H9 (cell line): ENCODE measurements at regions not wholly inside any gene's neighbourhood (a gene's known extent, or its start where the extent isn't known, plus 50 kb on each side); places are given as distances from the start of the nearest gene placed in this dataset.

Source experiments
- DNase-seq: peaks from one replicate; pipeline ENCODE4 v3.0.0-alpha.2; 2017
- H2AFZ ChIP-seq: one replicate; pipeline ENCODE4 v1.6.1; 2013; ENCODE audit warnings: mild to moderate bottlenecking, low read length, control low read depth, moderate library complexity
- H2AK5ac ChIP-seq: 2 replicates; pipeline ENCODE4 v1.6.1; 2013; ENCODE audit warnings: low read length, control low read depth, mixed read lengths; ENCODE audit not compliant: insufficient read length
- H2BK120ac ChIP-seq: one replicate; pipeline ENCODE4 v1.6.1; 2013; ENCODE audit warnings: low read depth, mild to moderate bottlenecking, low read length, control low read depth, inconsistent platforms; ENCODE audit not compliant: poor library complexity, severe bottlenecking
- H2BK12ac ChIP-seq: 2 replicates; pipeline ENCODE4 v1.6.1; 2013; ENCODE audit warnings: low read length, control low read depth, mixed read lengths, low read depth; ENCODE audit not compliant: insufficient read length
- H2BK15ac ChIP-seq: 2 replicates; pipeline ENCODE4 v1.6.1; 2013; ENCODE audit warnings: low read depth, low read length, control low read depth
- H2BK20ac ChIP-seq: one replicate; pipeline ENCODE4 v1.6.1; 2013; ENCODE audit warnings: low read depth, mild to moderate bottlenecking, low read length, control low read depth, inconsistent platforms; ENCODE audit not compliant: poor library complexity, severe bottlenecking
- H2BK5ac ChIP-seq: 2 replicates; pipeline ENCODE4 v1.6.1; 2013; ENCODE audit warnings: low read length, control low read depth, mixed read lengths; ENCODE audit not compliant: insufficient read length
- H3K14ac ChIP-seq: 2 replicates; pipeline ENCODE4 v1.6.1; 2013; ENCODE audit warnings: low read length, control low read depth; ENCODE audit not compliant: insufficient read depth
- H3K18ac ChIP-seq: 2 replicates; pipeline ENCODE4 v1.6.1; 2013; ENCODE audit warnings: low read depth, mild to moderate bottlenecking, mixed read lengths, low read length, control low read depth; ENCODE audit not compliant: insufficient read length
- H3K23ac ChIP-seq: 2 replicates; pipeline ENCODE4 v1.6.1; 2013; ENCODE audit warnings: low read length, control low read depth, mixed read lengths, low read depth; ENCODE audit not compliant: insufficient read length
- H3K23me2 ChIP-seq: 2 replicates; pipeline ENCODE4 v1.6.1; 2013; ENCODE audit warnings: low read depth, mild to moderate bottlenecking, mixed read lengths, low read length, control low read depth; ENCODE audit not compliant: insufficient read length, poor library complexity, severe bottlenecking
- H3K27ac ChIP-seq: 2 replicates; pipeline ENCODE4 v1.5.1; 2013; ENCODE audit warnings: low read length, control low read depth, mixed read lengths, low read depth; ENCODE audit not compliant: insufficient read length
- H3K27me3 ChIP-seq: 2 replicates; pipeline ENCODE4 v1.6.1; 2013; ENCODE audit warnings: low read length, control low read depth, inconsistent platforms; ENCODE audit not compliant: insufficient read depth
- H3K4ac ChIP-seq: 2 replicates; pipeline ENCODE4 v1.6.1; 2013; ENCODE audit warnings: low read depth, mild to moderate bottlenecking, control low read depth, inconsistent platforms, low read length, moderate library complexity
- H3K4me1 ChIP-seq: 2 replicates; pipeline ENCODE4 v1.6.1; 2013; ENCODE audit warnings: low read length, control low read depth, inconsistent platforms; ENCODE audit not compliant: insufficient read depth
- H3K4me2 ChIP-seq: 2 replicates; pipeline ENCODE4 v1.6.1; 2013; ENCODE audit warnings: low read length, control low read depth, mixed read lengths; ENCODE audit not compliant: insufficient read length, insufficient read depth
- H3K56ac ChIP-seq: 2 replicates; pipeline ENCODE4 v1.6.1; 2013; ENCODE audit warnings: low read depth, mild to moderate bottlenecking, mixed read lengths, low read length, control low read depth; ENCODE audit not compliant: insufficient read length
- H3K79me1 ChIP-seq: 2 replicates; pipeline ENCODE4 v1.6.1; 2013; ENCODE audit warnings: low read depth, mild to moderate bottlenecking, moderate library complexity, low read length, control low read depth, inconsistent platforms; ENCODE audit not compliant: insufficient read depth, poor library complexity, severe bottlenecking
- H3K79me2 ChIP-seq: 2 replicates; pipeline ENCODE4 v1.6.1; 2013; ENCODE audit warnings: low read length, control low read depth, inconsistent platforms; ENCODE audit not compliant: insufficient read depth
- H3K9ac ChIP-seq: 2 replicates; pipeline ENCODE4 v1.6.1; 2013; ENCODE audit warnings: low read length, control low read depth, mixed read lengths; ENCODE audit not compliant: insufficient read length; ENCODE audit errors: extremely low read depth
- H3K9me3 ChIP-seq: one replicate; pipeline ENCODE4 v1.6.1; 2013; ENCODE audit warnings: low read depth, low read length, inconsistent platforms; ENCODE audit not compliant: control insufficient read depth
- H3T11ph ChIP-seq: one replicate; pipeline ENCODE4 v1.6.1; 2013; ENCODE audit warnings: mild to moderate bottlenecking, low read length, control low read depth, inconsistent platforms
- H4K20me1 ChIP-seq: one replicate; pipeline ENCODE4 v1.6.1; 2013; ENCODE audit not compliant: control insufficient read depth, insufficient read length, insufficient read depth
- H4K5ac ChIP-seq: 2 replicates; pipeline ENCODE4 v1.6.1; 2013; ENCODE audit warnings: low read depth, mild to moderate bottlenecking, mixed read lengths, low read length, control low read depth; ENCODE audit not compliant: insufficient read length
- H4K8ac ChIP-seq: replicated peaks from 2 replicates; pipeline ENCODE4 v1.6.1; 2013; ENCODE audit warnings: low read length, control low read depth, mixed read lengths, low read depth; ENCODE audit not compliant: insufficient read length
- H4K91ac ChIP-seq: 2 replicates; pipeline ENCODE4 v1.6.1; 2013; ENCODE audit warnings: low read depth, mild to moderate bottlenecking, moderate library complexity, mixed read lengths, low read length, control low read depth; ENCODE audit not compliant: insufficient read length
- H3K27ac Mint-ChIP-seq, 3 experiments: 2 replicates in 2 of 3; 3 replicates in 1 of 3; pipeline ENCODE4 v1.8.0; 2020 to 2021; ENCODE audit warnings: mixed read lengths in 3 of 3, mild to moderate bottlenecking in 1 of 3, moderate library complexity in 1 of 3
- H3K27me3 Mint-ChIP-seq: 2 replicates; pipeline ENCODE4 v1.8.0; 2021; ENCODE audit warnings: low read depth, mild to moderate bottlenecking, moderate library complexity, mixed read lengths
- H3K36me3 Mint-ChIP-seq, 3 experiments: 2 replicates in 2 of 3; 3 replicates in 1 of 3; pipeline ENCODE4 v1.8.0; 2020 to 2021; ENCODE audit warnings: low read depth in 3 of 3, mixed read lengths in 3 of 3; ENCODE audit not compliant: insufficient read depth in 1 of 3
- H3K4me1 Mint-ChIP-seq, 2 experiments: 2 replicates each; pipeline ENCODE4 v1.8.0; 2020; ENCODE audit warnings: mixed read lengths in 2 of 2
- H3K4me3 Mint-ChIP-seq, 2 experiments: 2 replicates in 1 of 2; 3 replicates in 1 of 2; pipeline ENCODE4 v1.8.0; 2020 to 2021; ENCODE audit warnings: mild to moderate bottlenecking in 2 of 2, mixed read lengths in 2 of 2, moderate library complexity in 1 of 2
- H3K9me3 Mint-ChIP-seq, 2 experiments: 2 replicates in 1 of 2; 3 replicates in 1 of 2; pipeline ENCODE4 v1.8.0; 2020; ENCODE audit warnings: mild to moderate bottlenecking in 2 of 2, mixed read lengths in 2 of 2, moderate library complexity in 1 of 2
- WGBS: extraction: QIAGEN DNeasy Blood & Tissue Kit; methylation state at CpG from one replicate; pipeline ENCODE4 v1.1.7; 2013; ENCODE audit warnings: missing lambda C conversion rate, low lambda C conversion rate, mixed read lengths; ENCODE audit not compliant: insufficient read length; ENCODE audit errors: extremely low coverage; 5-methylcytosine and 5-hydroxymethylcytosine counted together
- TF ChIP-seq, protein P1 (sequence below): fragments of 200-600 bp; sonication (generic); conservative IDR thresholded peaks from 3 replicates; pipeline ENCODE4 v1.8.0; 2021; ENCODE audit warnings: antibody characterized with exemption, mild to moderate bottlenecking

DNA sequence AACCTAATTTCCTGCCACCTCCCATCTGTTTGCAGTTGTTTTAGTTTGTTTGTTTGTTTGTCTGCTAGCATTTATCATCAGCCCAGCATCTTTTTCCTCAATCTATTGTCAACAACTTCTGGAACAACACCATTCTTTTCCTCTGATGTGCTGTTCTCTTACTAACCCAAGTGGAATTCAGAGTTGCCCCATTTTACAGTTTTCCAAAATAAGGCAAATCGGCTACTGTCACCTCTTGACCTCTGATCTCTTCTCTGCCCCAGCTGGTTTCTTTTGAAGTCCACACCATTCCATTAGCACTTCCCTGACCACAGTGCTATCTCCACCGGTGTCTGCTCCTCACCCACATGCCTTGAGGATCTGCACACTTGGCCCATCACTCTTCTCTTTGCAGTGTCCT is 102.4 kb downstream of the EFNB2 start:
- Histone ChIP-seq H3K27me3 (no peaks in the 10 kb centered on the region), H3K4me2 (no peak overlapping the region), H3K14ac (no peak overlapping the region), H2BK120ac (no peak overlapping the region), H3K18ac (no peak overlapping the region), H3K23me2 (no peaks in the 10 kb centered on the region), H3K4me1 (no peaks in the 10 kb centered on the region), H3K9ac (no peak overlapping the region), H3K9me3 (no peaks in the 10 kb centered on the region), H4K20me1 (no peaks in the 10 kb centered on the region), H3K56ac (no peak overlapping the region), H2BK5ac (no peak overlapping the region), H3K79me1 (no peaks in the 10 kb centered on the region), H2BK20ac (no peak overlapping the region), H3T11ph (no peak overlapping the region), H2BK12ac (no peak overlapping the region), H4K5ac (no peak overlapping the region), H4K91ac (no peak overlapping the region), H3K4ac (no peak overlapping the region), H2AFZ (no peak overlapping the region), H4K8ac (no peak overlapping the region), H2AK5ac (no peak overlapping the region), H3K23ac (no peak overlapping the region), H3K27ac (no peak overlapping the region), H3K79me2 (peaks cover 2% of the 10 kb centered on the region; the same call in 1 of the 2 replicates), H2BK15ac (no peak overlapping the region)
- Mint-ChIP-seq H3K4me1 (no peaks in the 10 kb centered on the region), H3K4me3 (no peak overlapping the region), H3K36me3 (no peaks in the 10 kb centered on the region), H3K9me3 (no peaks in the 10 kb centered on the region), H3K27ac (no peak overlapping the region; a peak in 1 of 7 replicates), H3K27me3 (peaks cover 2% of the 10 kb centered on the region; the same call in 1 of the 2 replicates)
- no peak for DNase-seq
- TF ChIP-seq, protein P1, sequence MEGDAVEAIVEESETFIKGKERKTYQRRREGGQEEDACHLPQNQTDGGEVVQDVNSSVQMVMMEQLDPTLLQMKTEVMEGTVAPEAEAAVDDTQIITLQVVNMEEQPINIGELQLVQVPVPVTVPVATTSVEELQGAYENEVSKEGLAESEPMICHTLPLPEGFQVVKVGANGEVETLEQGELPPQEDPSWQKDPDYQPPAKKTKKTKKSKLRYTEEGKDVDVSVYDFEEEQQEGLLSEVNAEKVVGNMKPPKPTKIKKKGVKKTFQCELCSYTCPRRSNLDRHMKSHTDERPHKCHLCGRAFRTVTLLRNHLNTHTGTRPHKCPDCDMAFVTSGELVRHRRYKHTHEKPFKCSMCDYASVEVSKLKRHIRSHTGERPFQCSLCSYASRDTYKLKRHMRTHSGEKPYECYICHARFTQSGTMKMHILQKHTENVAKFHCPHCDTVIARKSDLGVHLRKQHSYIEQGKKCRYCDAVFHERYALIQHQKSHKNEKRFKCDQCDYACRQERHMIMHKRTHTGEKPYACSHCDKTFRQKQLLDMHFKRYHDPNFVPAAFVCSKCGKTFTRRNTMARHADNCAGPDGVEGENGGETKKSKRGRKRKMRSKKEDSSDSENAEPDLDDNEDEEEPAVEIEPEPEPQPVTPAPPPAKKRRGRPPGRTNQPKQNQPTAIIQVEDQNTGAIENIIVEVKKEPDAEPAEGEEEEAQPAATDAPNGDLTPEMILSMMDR, result no peak
- no CpG with 5 or more reads among the region's 2 CpGs for WGBS
